IPS DF 6.9 (cell line): ENCODE measurements at regions not wholly inside any gene's neighbourhood (a gene's known extent, or its start where the extent isn't known, plus 50 kb on each side); places are given as distances from the start of the nearest gene placed in this dataset.
"Not testable (repeated sequence)": the region's sequence is repeated elsewhere in the genome, so short reads cannot be mapped to it uniquely, and the experiment has no call there.

Source experiments
- DNase-seq: peaks from one replicate; pipeline ENCODE4 v3.0.0-alpha.2; 2013; ENCODE audit warnings: low read depth, low spot score
- H3K27ac ChIP-seq: one replicate; pipeline ENCODE4 v1.5.1; 2013; ENCODE audit warnings: low read length, control low read depth
- H3K27me3 ChIP-seq: 2 replicates; pipeline ENCODE4 v1.6.1; 2013; ENCODE audit warnings: mild to moderate bottlenecking, low read length; ENCODE audit not compliant: control insufficient read depth, insufficient read depth
- H3K36me3 ChIP-seq: 2 replicates; pipeline ENCODE4 v1.6.1; 2013; ENCODE audit warnings: low read length; ENCODE audit not compliant: control insufficient read depth, insufficient read depth
- H3K4me1 ChIP-seq: 2 replicates; pipeline ENCODE4 v1.6.1; 2013; ENCODE audit warnings: low read length; ENCODE audit not compliant: control insufficient read depth, insufficient read depth
- H3K4me3 ChIP-seq: 2 replicates; pipeline ENCODE4 v1.5.1; 2013; ENCODE audit warnings: mild to moderate bottlenecking, low read length
- H3K9me3 ChIP-seq: 2 replicates; pipeline ENCODE4 v1.6.1; 2013; ENCODE audit warnings: low read length, inconsistent platforms; ENCODE audit not compliant: control insufficient read depth, insufficient read depth
- WGBS: extraction: QIAGEN DNeasy Blood & Tissue Kit; methylation state at CpG from one replicate; pipeline ENCODE4 v1.1.7; 2013; ENCODE audit warnings: mixed read lengths, missing lambda C conversion rate; ENCODE audit not compliant: insufficient read length, insufficient coverage; 5-methylcytosine and 5-hydroxymethylcytosine counted together

DNA sequence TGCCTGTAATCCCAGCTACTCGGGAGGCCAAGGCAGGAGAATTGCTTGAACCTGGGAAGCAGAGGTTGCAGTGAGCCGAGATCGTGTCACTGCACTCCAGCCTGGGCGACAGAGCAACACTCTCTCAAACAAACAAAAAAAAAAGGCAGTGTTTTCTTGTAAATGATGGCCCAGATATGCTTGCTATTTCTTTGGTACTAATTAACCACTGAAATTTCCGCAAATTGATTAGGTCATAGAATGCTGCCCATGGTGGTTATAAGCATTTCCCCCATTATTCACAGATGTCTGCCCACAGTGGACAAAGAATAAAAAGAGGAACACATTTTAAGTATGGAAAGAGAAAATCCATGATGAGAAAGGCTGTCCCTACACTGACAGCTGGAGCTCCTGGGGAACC lies 49.9 kb upstream of the DAAM1 start:
- DNase-seq = not testable (repeated sequence)

More for the DNA sequence above, 49.9 kb upstream of the DAAM1 start:
- H3K27ac ChIP-seq, H3K4me3 ChIP-seq, H3K4me1 ChIP-seq, H3K27me3 ChIP-seq, H3K36me3 ChIP-seq, H3K9me3 ChIP-seq: not testable (repeated sequence)
- WGBS = no CpG with 5 or more reads among the region's 5 CpGs
